ENCODE measurements at regions not wholly inside any gene's neighbourhood (a gene's known extent, or its start where the extent isn't known, plus 50 kb on each side); places are given as distances from the start of the nearest gene placed in this dataset.
A peak's percentile ranks its signal among the peaks of the same experiment; 100 is the strongest.

DNA sequence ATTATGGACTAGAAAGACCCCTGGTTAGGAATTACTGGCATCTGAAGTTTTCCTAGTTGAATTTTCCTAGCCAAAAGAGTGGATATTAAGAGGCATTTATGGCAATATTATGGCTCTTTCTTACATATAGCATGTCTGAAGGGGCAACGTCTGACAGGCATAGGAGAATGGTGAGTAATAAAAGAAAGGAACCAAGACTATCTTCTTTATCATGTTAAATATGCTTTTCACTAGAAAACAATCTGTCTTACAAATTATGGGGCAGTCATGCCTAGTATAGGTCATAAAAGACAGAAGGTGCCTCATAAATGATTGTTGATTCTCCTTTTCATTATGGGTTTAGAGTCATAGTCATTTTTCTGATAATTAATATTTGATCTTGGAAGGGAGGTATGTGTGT is 431.1 kb upstream of the HTR2C start:
- ChIA-PET POLR2A (ENCODE audit: unreplicated experiment) (no interaction called here), CTCF (no interaction called here)
- DNase-seq (no peak), ATAC-seq (no peak)
- no TSS peak for BruUV-seq (replicated peaks)
- Histone ChIP-seq H3K27ac (ENCODE audit: low read length) (no peak overlapping the region), H2AFZ (ENCODE audit: low read length) (no peak overlapping the region), H3K4me1 (ENCODE audit: insufficient read depth, low read length) (peaks cover 6% of the 10 kb centered on the region; the same call in 1 of the 2 replicates), H3K9me3 (ENCODE audit: low read length) (no peaks in the 10 kb centered on the region), H3K79me2 (ENCODE audit: low read length) (no peaks in the 10 kb centered on the region), H3K36me3 (ENCODE audit: low read depth, low read length) (no peaks in the 10 kb centered on the region), H3K4me2 (ENCODE audit: low read length) (no peak overlapping the region), H4K20me1 (ENCODE audit: low read length) (no peaks in the 10 kb centered on the region), H3K27me3 (ENCODE audit: low read length) (no peaks in the 10 kb centered on the region), H3K4me3 (ENCODE audit: low read length) (no peak overlapping the region), H3K9me2 (replicated peaks; ENCODE audit: low read length) (no peaks in the 10 kb centered on the region), H3K9ac (ENCODE audit: low read length) (no peak overlapping the region), H3F3A (ENCODE audit: low read length, unreplicated experiment) (no peaks in the 10 kb centered on the region)
- TF ChIP-seq EZH2 (IDR thresholded peaks at IDR 0.05; ENCODE audit: low read length, unreplicated experiment) (no peak), EZH2phosphoT487 (IDR thresholded peaks at IDR 0.05; ENCODE audit: borderline replicate concordance, low read length) (no peak), CTCF (conservative IDR thresholded peaks at IDR 0.05; ENCODE audit: low read depth, low read length) (no peak)
- intact Hi-C loops (cut with micrococcal nuclease): no loop called here

DNA sequence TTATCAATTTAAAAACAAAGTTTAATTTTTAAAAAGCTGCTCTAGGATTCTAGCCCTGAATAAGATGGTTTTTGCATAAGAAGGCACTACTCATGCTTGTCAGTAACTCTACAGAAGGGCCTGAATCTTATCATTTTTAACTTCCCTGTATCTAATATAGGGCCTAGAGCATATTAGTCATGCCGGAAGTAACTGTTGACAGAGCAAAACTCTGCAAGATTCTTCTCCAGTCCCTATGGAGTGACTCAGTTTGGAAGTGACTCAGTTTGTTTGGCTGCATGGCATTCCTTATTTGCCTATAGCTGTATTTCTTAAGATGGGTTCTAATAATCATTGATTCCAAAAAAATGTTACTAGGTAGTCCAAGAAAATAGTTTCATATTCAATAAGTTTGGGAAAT is 431.8 kb upstream of the HTR2C start:
- intact Hi-C loops (cut with micrococcal nuclease): no loop called here
- peak; percentile 55; the same call in 1 of the 2 replicates for ATAC-seq
- Histone ChIP-seq H3K9me2 (replicated peaks; ENCODE audit: low read length) (no peaks in the 10 kb centered on the region), H3F3A (ENCODE audit: low read length, unreplicated experiment) (no peaks in the 10 kb centered on the region), H3K4me1 (ENCODE audit: insufficient read depth, low read length) (peaks cover 6% of the 10 kb centered on the region; the same call in 1 of the 2 replicates), H2AFZ (ENCODE audit: low read length) (no peak overlapping the region), H3K27me3 (ENCODE audit: low read length) (no peaks in the 10 kb centered on the region), H3K27ac (ENCODE audit: low read length) (no peak overlapping the region), H3K4me3 (ENCODE audit: low read length) (no peak overlapping the region), H3K36me3 (ENCODE audit: low read depth, low read length) (no peaks in the 10 kb centered on the region), H3K79me2 (ENCODE audit: low read length) (no peaks in the 10 kb centered on the region), H3K4me2 (ENCODE audit: low read length) (no peak overlapping the region), H4K20me1 (ENCODE audit: low read length) (no peaks in the 10 kb centered on the region), H3K9ac (ENCODE audit: low read length) (no peak overlapping the region), H3K9me3 (ENCODE audit: low read length) (no peaks in the 10 kb centered on the region)
- no TSS peak for BruUV-seq (replicated peaks)
- peak; percentile 81 for DNase-seq
- no peak for TF ChIP-seq EZH2phosphoT487 (IDR thresholded peaks at IDR 0.05; ENCODE audit: borderline replicate concordance, low read length)
- ChIA-PET CTCF (no interaction called here), POLR2A (ENCODE audit: unreplicated experiment) (no interaction called here)

DNA sequence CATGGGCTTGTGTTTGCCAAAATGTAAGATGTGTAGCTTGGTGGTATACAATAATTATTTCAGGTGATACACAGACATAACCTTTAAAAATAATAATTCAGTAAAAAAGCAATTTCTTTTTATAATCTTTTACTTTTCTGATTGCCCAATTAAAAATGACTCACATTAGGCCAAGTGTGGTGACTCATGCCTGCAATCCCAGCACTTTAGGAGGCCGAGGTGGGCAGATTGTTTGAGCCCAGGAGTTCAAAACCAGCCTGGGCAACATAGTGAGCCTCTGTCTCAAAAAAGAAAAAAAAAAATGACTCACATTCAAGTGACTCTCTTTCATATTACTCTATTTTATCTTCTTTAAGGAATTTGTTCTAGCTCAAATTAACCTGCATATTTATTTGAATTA is 449.4 kb upstream of the HTR2C start:
- BruUV-seq (replicated peaks): no TSS peak
- H3K36me3 ChIP-seq (ENCODE audit: low read depth, low read length): no peaks in the 10 kb centered on the region
- H3K9ac ChIP-seq (ENCODE audit: low read length): no peak overlapping the region
- no peaks in the 10 kb centered on the region for H4K20me1 ChIP-seq (ENCODE audit: low read length)
- no peak for ATAC-seq
- H3K4me3 ChIP-seq (ENCODE audit: low read length): no peak overlapping the region
- ChIA-PET POLR2A (ENCODE audit: unreplicated experiment) (no interaction called here), CTCF (no interaction called here)
- TF ChIP-seq EZH2phosphoT487 (IDR thresholded peaks at IDR 0.05; ENCODE audit: borderline replicate concordance, low read length) (no peak), EZH2 (IDR thresholded peaks at IDR 0.05; ENCODE audit: low read length, unreplicated experiment) (no peak), CTCF (conservative IDR thresholded peaks at IDR 0.05; ENCODE audit: low read depth, low read length) (no peak)
- H3K79me2 ChIP-seq (ENCODE audit: low read length): no peaks in the 10 kb centered on the region
- no peaks in the 10 kb centered on the region for H3K27me3 ChIP-seq (ENCODE audit: low read length)
- intact Hi-C loops (cut with micrococcal nuclease): no loop called here
- H3K27ac ChIP-seq (ENCODE audit: low read length): no peak overlapping the region
- no peak overlapping the region for H3K4me2 ChIP-seq (ENCODE audit: low read length)
- H3K9me2 ChIP-seq (replicated peaks; ENCODE audit: low read length): no peaks in the 10 kb centered on the region
- no peak for DNase-seq
- H2AFZ ChIP-seq (ENCODE audit: low read length): no peak overlapping the region
- no peaks in the 10 kb centered on the region for H3K9me3 ChIP-seq (ENCODE audit: low read length)
- H3K4me1 ChIP-seq (ENCODE audit: insufficient read depth, low read length): no peaks in the 10 kb centered on the region
- H3F3A ChIP-seq (ENCODE audit: low read length, unreplicated experiment): no peaks in the 10 kb centered on the region
